Activated CD4-positive, alpha-beta T cell treated with anti-CD3 and anti-CD28 coated beads for 24 hours (primary cell): ENCODE measurements at regions not wholly inside any gene's neighbourhood (a gene's known extent, or its start where the extent isn't known, plus 50 kb on each side); places are given as distances from the start of the nearest gene placed in this dataset.

ENCODE experiments used
- DNase-seq, 2 donors: peaks; one replicate each; pipeline ENCODE4 v3.0.0-alpha.2; 2020; ENCODE audit warnings: low read depth in 2 of 2

GRCh38 chr6:14187406-14187805, 69.8 kb downstream of the CD83 start:
- no peak for DNase-seq

- DNase-seq: no peak
These were observed 71.5 kb downstream of the CD83 start for GRCh38 chr6:14189074-14189473.

GRCh38 chr6:14190191-14190928, 72.8 kb downstream of the CD83 start:
- no peak for DNase-seq

- no peak for DNase-seq
These were observed 73.3 kb downstream of the CD83 start for GRCh38 chr6:14190929-14191224.

GRCh38 chr6:14191761-14192160, 74.2 kb downstream of the CD83 start:
- no peak for DNase-seq

DNA sequence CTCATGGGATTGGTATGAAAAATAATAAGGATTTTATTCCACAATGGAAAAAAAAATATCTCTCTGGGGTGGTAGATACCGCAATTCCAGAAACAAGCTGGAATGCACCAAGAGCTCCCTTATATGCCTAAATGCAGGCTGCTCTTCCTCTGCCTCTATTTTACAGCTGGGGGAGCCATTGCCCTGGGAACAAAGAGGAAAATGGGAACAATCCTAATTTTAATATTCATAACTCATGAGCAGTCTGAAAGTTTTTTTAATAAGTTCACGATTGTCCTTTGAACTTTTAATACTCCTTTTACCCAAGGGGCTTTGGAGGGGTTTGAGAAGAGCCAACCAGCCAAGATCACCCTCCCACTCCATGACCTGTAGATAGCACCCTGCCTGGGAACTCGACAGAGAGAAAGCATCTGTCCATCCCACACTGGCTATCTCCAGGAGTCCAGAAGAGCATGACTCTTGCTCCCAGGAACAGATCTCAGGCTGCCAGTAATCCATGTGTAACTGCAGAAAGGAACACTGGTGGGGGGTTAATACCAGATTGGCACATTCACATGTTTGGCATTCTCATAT, 74.7 kb downstream of the CD83 start:
- no peak for DNase-seq

GRCh38 chr6:14193524-14193923, 76.0 kb downstream of the CD83 start:
- DNase-seq: no peak

GRCh38 chr6:14194483-14194882, 76.9 kb downstream of the CD83 start:
- DNase-seq: no peak

DNA sequence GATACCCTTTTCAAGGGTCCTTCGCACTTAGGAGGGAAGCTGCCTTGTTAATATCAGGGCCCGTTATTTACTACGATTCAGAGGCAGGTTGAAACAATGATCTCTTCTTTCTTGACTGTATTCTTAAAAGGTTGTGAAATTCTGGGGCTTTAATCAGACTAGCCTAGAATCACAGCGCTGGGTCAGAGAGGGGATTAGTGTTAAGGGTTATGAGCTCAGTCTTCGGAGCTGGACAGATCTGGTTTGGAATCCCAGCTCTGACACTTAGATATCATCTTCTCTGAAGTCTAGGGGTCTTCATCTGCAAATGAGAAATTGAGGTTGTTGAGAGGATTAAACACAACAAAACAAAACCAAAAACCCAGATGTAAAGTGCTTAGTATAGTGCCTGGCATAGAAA, 77.4 kb downstream of the CD83 start:
- no peak for DNase-seq

DNA sequence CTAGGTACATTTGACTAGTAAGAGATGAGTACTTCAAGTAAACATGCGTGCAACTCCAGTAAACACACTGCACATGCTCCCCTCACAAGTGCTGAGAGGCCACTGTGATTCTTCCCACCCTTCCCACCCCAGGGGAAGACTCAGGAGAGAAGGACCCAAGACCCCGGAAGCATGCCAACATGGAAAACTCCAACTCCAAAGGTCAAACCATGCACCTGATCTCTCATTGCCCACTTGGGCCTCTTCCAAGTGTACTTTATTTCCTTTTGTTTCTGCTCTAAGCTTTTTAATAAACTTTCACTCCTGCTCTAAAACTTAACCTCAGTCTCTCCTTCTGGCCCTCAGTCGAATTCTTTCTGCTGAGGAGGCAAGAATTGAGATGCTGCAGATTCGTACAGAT, 78.5 kb downstream of the CD83 start:
- no peak for DNase-seq

- DNase-seq: no peak
These were observed 79.5 kb downstream of the CD83 start for GRCh38 chr6:14197118-14197517.

- DNase-seq: no peak
These were observed 82.5 kb downstream of the CD83 start for GRCh38 chr6:14200047-14200446.

- no peak for DNase-seq
These were observed 85.4 kb downstream of the CD83 start for GRCh38 chr6:14202947-14203346.

GRCh38 chr6:14206391-14206790, 88.8 kb downstream of the CD83 start:
- no peak for DNase-seq

- no peak for DNase-seq
These were observed 89.9 kb downstream of the CD83 start for GRCh38 chr6:14207448-14207847.

DNA sequence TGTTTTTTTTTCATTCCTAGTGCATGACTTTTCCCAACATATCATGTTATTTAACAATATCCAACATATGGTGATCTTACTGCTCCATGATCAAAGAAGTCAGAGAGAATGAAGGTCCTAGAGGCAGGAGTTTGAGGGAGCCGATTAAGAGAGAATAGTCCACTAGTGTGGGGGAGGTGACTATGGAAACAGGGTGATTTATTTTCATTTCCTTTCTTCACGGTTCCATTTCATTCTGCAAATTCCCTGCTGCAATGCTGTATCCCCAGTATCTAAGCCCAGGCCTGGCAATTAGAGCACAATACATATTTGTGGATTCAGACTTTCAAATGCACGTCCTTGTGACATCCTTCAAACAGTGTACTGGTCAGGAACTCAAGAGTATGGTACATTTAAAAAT, 91.4 kb downstream of the CD83 start:
- DNase-seq: no peak

GRCh38 chr6:14210077-14210476, 92.5 kb downstream of the CD83 start:
- no peak for DNase-seq

- DNase-seq: peak; percentile 83 to 84
These were observed 93.3 kb downstream of the CD83 start for GRCh38 chr6:14210663-14211561.

GRCh38 chr6:14211562-14211942, 94.0 kb downstream of the CD83 start:
- peak; percentile 16 to 17 for DNase-seq

GRCh38 chr6:14212020-14212419, 94.4 kb downstream of the CD83 start:
- DNase-seq: peak in 1 of 2 donors; percentile 4

DNA sequence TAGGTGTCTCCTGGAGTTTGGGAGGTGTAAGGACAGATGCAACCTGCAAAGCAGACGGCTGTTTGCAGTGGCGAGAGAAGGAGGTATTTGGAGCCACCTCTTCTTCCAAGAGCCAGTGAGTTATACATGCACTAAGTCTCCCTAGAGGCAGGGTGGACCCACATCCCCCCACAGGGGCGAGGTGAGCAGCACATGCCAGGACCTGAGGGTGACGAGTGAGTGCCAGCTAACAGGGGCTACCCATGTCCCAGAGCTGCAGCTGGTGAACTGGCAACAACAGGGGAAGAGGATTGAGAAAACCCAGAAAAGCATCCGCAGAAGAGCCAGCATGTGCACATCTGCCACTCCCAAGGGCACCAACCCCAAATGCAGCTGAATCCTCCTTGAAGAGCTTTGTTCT, 95.1 kb downstream of the CD83 start:
- DNase-seq: no peak

DNA sequence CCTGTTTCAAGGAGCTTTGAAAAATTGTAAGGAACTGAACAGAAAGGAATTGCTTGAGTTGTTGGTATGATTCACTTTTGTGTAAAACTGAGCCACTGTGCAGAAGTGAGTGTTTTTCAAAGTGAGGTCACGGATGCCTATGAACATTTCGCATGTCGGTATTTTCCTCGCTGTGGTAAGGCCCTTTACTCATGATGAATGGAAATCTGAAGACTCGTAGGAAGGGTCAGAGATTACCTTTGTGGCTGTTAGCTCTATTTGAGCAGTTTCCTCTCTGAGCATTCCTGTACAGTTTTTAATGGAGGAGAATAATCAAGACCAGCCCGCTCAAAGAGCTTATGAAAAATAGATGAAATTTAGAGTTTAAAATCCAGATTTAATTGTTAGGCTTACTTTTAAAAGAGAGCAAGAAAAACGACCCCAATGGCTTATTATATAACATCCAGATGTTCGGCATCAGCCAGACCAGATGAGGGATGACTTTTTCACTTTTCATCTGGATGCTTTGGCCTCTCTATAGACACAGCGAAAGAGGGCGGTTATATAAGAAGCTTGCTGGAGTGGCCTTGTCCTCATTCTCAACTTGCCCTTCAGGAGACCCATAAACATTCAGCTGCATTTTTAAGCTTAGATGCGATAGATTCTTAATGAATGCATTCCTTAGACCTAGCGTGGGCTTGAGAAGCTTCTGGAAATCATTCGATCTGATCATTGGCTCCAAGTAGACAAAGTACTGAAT, 99.5 kb downstream of the CD83 start:
- DNase-seq: no peak
